Spleen (tissue), 7 donors: ENCODE measurements at regions not wholly inside any gene's neighbourhood (a gene's known extent, or its start where the extent isn't known, plus 50 kb on each side); places are given as distances from the start of the nearest gene placed in this dataset.

ENCODE experiments used
- POLR2A ChIP-seq, 3 donors: fragments of 450-650 bp; IDR thresholded peaks; one replicate each; pipeline ENCODE4 v1.5.1; 2017; ENCODE audit warnings: antibody characterized with exemption in 3 of 3, mild to moderate bottlenecking in 1 of 3
- POLR2AphosphoS5 ChIP-seq, 3 donors: sonication (generic); formaldehyde crosslinking; IDR thresholded peaks; one replicate each; pipeline ENCODE4 v1.5.1; 2017; ENCODE audit warnings: antibody characterized with exemption in 3 of 3
- TF ChIP-seq, protein P1 (sequence below), 11 experiments: fragments of 200-600 bp in 7 of 11; fragments of 450-650 bp in 4 of 11; sonication (generic) in 4 of 11; IDR thresholded peaks in 8 of 11; conservative IDR thresholded peaks in 3 of 11; 1 replicate in 7 of 11; 2 replicates in 4 of 11; pipeline versions ENCODE4 v1.4.0 to v1.8.0; 2016 to 2021; ENCODE audit warnings: antibody characterized with exemption in 11 of 11, inconsistent platforms in 4 of 11, mild to moderate bottlenecking in 1 of 11
- donor health status: DM: no; HTN: no; CAD: no; lungs with moderate emphysema.
- donor health status: DM: no; HTN: no; CAD: no.
- donor health status: DM: no; HTN: no; CAD: no.

DNA sequence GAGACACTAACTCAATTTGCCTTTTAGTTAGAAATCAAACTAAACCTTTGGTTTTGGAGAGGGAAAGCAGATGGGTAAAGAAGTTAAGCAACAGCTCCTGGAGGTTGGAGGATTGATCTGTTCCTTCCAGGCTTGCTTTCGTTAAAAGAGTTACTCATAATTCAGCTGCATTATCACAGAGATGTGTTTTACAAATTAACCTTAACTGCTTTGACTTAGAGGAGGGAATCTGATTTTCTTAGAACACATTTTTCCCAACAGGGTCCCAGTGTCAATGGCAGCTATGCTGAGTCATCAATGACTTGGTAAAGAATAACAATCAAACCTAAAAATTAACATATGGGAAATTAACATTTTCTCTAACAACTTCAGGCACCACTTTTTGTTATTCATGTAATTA lies 113.4 kb downstream of the COPS8 start:
- TF ChIP-seq, protein P1, sequence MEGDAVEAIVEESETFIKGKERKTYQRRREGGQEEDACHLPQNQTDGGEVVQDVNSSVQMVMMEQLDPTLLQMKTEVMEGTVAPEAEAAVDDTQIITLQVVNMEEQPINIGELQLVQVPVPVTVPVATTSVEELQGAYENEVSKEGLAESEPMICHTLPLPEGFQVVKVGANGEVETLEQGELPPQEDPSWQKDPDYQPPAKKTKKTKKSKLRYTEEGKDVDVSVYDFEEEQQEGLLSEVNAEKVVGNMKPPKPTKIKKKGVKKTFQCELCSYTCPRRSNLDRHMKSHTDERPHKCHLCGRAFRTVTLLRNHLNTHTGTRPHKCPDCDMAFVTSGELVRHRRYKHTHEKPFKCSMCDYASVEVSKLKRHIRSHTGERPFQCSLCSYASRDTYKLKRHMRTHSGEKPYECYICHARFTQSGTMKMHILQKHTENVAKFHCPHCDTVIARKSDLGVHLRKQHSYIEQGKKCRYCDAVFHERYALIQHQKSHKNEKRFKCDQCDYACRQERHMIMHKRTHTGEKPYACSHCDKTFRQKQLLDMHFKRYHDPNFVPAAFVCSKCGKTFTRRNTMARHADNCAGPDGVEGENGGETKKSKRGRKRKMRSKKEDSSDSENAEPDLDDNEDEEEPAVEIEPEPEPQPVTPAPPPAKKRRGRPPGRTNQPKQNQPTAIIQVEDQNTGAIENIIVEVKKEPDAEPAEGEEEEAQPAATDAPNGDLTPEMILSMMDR (IDR thresholded peaks at IDR 0.05 in 8 of 11, conservative IDR thresholded peaks at IDR 0.05 in 3 of 11): no peak
- no peak for TF ChIP-seq POLR2A (IDR thresholded peaks at IDR 0.05)
- TF ChIP-seq POLR2AphosphoS5 (IDR thresholded peaks at IDR 0.05): no peak
